ENCODE measurements at regions not wholly inside any gene's neighbourhood (a gene's known extent, or its start where the extent isn't known, plus 50 kb on each side); places are given as distances from the start of the nearest gene placed in this dataset.

- DNase-seq (ENCODE audit: low read depth in 4 of 4, low spot score in 3 of 4): no peak
Measured at GRCh38 chr15:77557564-77557963, 75.1 kb downstream of the LINGO1 start.

- no peak for DNase-seq (ENCODE audit: low read depth in 4 of 4, low spot score in 3 of 4)
Measured at GRCh38 chr15:77557144-77557543, 75.6 kb downstream of the LINGO1 start.

GRCh38 chr15:77556622-77557021 is 76.1 kb downstream of the LINGO1 start:
- no peak for DNase-seq (ENCODE audit: low read depth in 4 of 4, low spot score in 3 of 4)

GRCh38 chr15:77555232-77555631 is 77.5 kb downstream of the LINGO1 start:
- DNase-seq (ENCODE audit: low read depth in 4 of 4, low spot score in 3 of 4): no peak

DNA sequence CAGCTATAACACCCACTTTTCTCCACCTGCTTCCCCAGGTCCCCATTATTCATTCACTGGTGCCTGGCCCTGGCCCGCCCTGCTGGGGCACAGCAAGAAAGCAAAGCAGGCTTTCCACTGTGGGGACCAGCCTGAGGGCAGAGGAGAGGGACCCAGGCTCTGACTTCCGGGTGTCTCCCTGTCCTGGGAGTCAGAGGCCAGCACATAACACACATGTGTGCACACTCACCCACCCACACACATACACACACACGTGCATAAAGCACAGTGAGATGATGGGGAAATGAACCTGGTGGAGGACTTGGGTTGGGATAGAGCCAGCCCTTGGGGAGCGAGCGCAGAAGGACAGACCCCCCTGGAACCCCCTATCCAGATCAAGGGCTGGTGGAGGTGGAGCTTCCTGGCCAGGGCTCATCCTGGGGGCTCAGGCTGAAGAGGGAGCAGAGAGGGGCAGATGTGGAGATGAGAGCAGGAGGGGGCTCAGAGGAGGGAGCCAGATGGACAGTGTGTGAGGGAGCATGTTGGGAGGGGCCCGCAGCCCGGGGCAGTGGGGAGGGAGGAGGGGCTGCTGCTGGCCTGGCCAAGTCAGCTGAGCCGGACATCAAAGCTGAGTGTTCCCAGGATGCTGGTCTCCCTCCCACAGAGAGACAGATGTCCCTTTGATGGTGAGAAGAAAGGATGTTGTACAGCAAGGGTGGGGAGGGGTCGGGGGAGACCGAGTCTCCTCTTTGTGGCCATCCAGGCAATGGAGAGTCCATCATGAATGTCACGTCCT is 78.2 kb downstream of the LINGO1 start:
- DNase-seq (ENCODE audit: low read depth in 4 of 4, low spot score in 3 of 4): no peak

DNA sequence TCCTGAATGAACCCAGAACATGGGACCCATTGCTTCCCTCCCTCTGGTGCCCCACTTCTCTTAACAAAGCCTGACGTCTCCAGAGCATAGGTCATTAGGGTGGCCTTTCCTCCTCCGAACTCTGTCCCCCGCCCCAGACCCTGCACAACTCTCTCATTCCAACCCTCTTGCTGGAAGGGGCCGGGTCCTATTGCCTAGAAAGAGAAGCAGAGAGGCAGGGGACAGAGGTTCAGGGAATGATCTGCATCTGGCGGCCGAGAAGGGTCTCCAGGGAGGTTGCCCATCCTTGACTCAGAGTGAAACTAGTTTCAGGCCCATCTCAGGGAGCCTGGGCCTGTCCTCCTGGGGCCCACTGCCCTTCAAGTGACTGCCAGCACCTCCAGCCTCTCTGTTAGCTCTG is 79.0 kb downstream of the LINGO1 start:
- DNase-seq (ENCODE audit: low read depth in 4 of 4, low spot score in 3 of 4): no peak

DNA sequence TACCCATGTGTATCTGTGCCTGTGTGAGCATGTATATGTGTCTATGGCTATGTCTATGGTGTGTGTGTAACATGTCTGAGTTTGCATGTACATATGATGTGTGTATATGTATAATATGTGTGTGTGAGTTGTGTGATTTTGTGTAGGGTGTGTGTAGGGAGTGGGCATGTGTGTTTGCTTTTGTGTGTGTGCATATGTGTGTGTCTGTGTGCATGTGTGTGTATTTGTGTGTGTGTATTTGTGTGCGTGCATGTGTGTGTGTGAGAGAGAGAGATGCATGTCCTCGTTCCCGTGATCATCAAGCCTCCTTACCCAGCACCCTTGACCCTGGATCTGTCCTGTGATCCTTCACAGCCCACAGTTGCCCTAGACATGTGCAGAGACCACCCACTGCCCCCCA is 79.5 kb downstream of the LINGO1 start:
- DNase-seq (ENCODE audit: low read depth in 4 of 4, low spot score in 3 of 4): no peak

- DNase-seq (ENCODE audit: low read depth in 4 of 4, low spot score in 3 of 4): no peak
Measured at GRCh38 chr15:77552066-77552465, 80.6 kb downstream of the LINGO1 start.

- DNase-seq (ENCODE audit: low read depth in 4 of 4, low spot score in 3 of 4): no peak
Measured at GRCh38 chr15:77550301-77551251, 82.1 kb downstream of the LINGO1 start.

DNA sequence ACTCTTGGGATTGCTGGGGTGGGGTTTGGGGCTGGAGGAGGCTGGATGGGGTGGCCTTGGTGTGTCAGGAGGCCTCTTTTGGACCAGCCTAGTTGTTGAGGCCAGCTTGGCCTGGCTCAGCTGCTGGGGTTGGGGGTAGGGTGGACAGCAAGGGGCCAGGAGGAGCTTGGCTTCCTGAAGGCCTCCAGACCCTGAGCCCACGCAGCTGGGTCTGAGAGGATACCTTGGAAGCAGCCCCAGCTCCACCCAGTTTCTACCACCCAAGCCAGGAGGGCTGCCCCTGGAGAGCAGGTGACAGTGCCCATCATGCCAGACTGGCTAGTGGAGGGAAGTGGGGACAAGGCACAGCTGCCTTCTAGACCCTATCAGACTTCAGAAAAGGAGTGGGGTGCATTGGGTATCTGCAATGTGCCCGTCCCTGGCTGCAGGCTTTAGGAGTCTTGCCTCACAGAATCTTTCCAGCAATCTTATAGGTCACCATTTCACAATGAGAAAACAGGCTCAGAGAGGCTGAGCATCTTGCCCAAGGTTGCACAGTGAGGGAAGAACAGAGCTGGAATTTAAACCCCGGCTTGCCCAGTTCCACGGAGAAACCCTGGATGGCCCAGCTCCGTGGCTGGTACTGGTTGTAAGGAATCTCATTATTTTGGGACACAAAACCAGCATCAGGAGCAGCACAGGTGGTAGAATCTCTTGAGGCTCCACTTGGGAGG is 83.0 kb downstream of the LINGO1 start:
- DNase-seq (ENCODE audit: low read depth in 4 of 4, low spot score in 3 of 4): no peak

- DNase-seq (ENCODE audit: low read depth in 4 of 4, low spot score in 3 of 4): no peak
Measured at GRCh38 chr15:77548589-77549557, 83.8 kb downstream of the LINGO1 start.

GRCh38 chr15:77547801-77548588 is 84.7 kb downstream of the LINGO1 start:
- DNase-seq (ENCODE audit: low read depth in 4 of 4, low spot score in 3 of 4): no peak

DNA sequence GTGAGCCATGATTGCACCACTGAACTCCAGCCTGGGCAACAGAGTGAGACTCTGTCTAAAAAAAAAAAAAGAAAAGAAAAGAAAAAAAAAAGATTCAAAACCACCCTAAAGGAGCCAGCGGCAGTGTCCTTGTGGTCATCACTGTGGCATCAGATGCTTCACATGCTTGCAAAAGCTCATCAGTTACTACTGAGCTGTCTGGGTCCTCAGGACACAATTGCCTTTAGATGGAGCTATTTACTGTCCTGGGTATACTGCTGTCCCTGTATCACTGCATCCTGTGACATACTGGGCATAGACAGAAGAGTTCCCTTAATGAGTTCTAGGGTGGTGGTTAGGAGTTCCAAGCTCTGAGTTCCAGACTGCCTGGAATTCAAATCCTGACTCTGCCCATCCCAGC is 85.8 kb downstream of the LINGO1 start:
- no peak for DNase-seq (ENCODE audit: low read depth in 4 of 4, low spot score in 3 of 4)

DNA sequence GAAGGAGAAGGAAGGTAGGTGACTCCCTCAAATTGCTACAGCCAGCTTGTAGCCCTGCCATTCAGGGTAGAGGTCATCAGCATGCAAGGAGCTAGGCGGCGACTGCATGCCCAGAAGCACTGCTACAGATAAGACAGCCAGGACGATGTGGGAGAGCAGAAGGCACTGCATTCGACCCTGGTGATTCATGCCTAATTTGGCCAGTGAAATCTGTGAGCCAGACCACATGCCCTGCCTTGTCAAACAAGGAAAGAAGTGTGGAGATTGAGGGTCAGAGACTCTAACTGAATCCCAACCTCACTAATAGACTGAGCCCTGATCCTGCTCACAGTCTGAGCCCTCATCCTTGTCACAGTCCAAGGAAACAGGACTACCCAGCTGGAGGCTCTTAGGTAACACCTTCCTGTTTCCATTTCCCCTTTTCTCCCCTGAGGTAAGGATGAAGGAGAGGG is 86.6 kb downstream of the LINGO1 start:
- DNase-seq (ENCODE audit: low read depth in 4 of 4, low spot score in 3 of 4): no peak

GRCh38 chr15:77545058-77545457 is 87.7 kb downstream of the LINGO1 start:
- DNase-seq (ENCODE audit: low read depth in 4 of 4, low spot score in 3 of 4): no peak

- DNase-seq (ENCODE audit: low read depth in 4 of 4, low spot score in 3 of 4): no peak
Measured at GRCh38 chr15:77544162-77544561, 88.5 kb downstream of the LINGO1 start.

GRCh38 chr15:77543159-77543882 is 89.4 kb downstream of the LINGO1 start:
- peak; percentile 73 to 83 (median 77) for DNase-seq (ENCODE audit: low read depth in 4 of 4, low spot score in 3 of 4)

- DNase-seq (ENCODE audit: low read depth in 4 of 4, low spot score in 3 of 4): no peak
Measured at GRCh38 chr15:77542491-77543001, 90.2 kb downstream of the LINGO1 start.
